ENCODE measurements at regions not wholly inside any gene's neighbourhood (a gene's known extent, or its start where the extent isn't known, plus 50 kb on each side); places are given as distances from the start of the nearest gene placed in this dataset.
"Not testable (repeated sequence)": the region's sequence is repeated elsewhere in the genome, so short reads cannot be mapped to it uniquely, and the experiment has no call there.

- no peak for DNase-seq
These were observed 324.1 kb upstream of the NPSR1 start for GRCh38 chr7:34333925-34334324.

GRCh38 chr7:34337163-34337562, 320.9 kb upstream of the NPSR1 start:
- DNase-seq, result no peak

DNA sequence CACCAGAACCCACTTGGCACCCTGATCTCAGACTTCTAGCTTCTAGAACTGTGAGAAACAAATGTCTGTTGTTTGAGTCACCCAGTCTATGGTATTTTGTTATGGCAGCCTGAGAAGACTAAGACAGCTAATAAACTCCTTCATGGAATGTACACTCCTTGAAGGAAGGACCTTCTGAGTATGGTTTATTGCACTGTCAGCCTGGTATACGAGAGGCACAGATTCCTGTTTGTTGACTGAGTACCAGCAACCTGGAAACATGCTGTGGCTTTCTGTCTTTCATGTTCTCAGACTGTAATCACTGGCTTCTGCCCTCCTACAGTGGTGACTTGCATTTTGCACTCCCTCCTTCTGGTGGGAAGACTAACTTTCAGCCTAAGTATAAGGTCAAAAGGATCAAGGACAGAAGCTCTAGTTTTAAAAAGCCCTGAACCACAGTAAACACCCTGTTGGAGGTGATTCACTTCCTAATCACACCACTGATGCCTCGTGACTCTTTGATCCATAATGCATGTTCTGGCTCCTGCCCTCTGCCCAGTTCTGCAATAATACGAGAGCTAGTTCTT, 319.0 kb upstream of the NPSR1 start:
- DNase-seq, result no peak

GRCh38 chr7:34341326-34341725, 316.7 kb upstream of the NPSR1 start:
- DNase-seq, result no peak

DNA sequence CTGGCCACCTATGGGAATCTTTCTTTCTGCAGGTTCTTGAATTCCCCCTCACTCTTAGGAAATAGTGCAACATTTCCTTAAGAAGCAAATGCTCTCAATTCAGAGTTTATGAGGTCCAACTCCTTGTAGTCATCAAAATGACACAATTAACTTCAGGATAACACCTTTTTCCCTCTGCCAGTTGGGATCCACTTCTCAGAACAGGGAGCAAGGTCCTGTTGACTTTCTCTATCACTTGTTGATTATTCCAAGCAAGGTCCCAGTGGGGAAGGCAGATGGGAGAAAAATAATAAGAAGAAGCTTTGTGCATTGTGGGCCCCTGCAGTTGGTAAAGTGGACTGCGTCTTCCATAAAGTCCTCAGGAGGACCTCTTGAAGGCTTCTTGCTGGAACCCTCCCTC, 315.6 kb upstream of the NPSR1 start:
- no peak for DNase-seq

- DNase-seq, result no peak
These were observed 314.4 kb upstream of the NPSR1 start for GRCh38 chr7:34343667-34344066.

GRCh38 chr7:34354011-34354410, 304.0 kb upstream of the NPSR1 start:
- no peak for DNase-seq

DNA sequence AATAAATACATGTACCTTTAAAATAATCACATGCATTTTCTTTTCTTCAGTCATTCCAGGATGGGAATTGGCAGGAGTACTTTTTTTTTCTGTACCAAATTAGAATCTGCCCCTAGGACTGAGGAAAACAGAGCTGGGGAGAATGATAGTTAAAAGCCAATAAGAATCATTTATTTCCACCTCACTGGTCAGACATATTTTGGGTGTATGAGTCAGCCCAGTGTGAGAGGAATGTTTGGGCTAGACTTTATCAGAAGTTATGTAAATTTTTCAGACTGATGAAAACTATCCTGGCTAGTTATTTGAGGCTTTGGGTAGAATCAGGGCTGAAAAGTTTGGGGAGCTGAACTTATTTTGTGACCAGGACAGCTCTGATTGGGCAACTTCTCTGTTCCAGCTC, 303.1 kb upstream of the NPSR1 start:
- DNase-seq, result no peak

GRCh38 chr7:34357068-34357467, 300.9 kb upstream of the NPSR1 start:
- no peak for DNase-seq

- DNase-seq, result no peak
These were observed 300.1 kb upstream of the NPSR1 start for GRCh38 chr7:34357946-34358345.

DNA sequence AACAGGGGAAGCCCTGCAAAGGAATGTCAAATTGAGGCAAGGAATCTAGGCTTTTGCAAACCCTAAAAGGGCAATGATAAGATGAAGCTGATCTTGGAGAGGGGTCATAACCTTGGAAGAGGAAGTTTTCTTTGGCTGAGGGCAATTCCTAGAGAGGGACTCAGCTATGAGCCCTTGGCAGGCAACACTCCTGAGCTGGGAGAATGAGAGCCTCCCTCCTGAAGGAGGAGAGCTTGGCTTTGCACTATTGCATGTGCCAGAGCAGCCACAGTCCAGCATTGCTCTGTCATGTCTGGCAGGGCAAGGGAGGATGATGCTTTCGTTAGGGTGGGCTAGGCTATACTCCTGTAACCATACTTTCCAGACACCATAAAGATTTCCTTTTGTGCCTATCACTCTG, 299.4 kb upstream of the NPSR1 start:
- DNase-seq, result not testable (repeated sequence)

DNA sequence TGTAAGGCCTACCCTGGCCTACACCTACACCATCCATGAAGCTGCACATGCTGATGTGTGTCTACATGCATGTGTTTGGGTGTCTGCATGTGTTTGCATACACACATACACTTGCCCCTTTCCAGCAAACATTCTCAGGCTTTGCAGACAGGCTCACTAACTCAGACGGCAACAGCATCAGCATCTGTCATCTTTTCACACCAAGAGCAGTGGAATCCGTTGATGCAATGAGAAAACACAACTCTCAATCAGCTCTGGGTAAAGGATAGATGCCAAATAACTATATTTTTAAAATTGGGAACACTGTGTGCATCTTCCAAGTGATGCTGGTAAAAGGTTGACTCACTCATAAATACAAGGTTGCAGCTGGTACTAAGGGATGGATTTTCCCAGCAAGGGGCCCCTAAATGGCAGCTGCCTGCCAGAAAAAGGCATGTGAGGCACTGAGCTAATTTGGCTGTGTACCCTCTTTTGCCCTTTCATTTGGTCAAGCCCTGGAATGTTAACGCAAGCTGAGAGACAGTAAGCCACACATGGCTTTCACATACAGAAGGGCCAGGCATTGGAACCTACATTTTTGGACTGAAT, 296.3 kb upstream of the NPSR1 start:
- no peak for DNase-seq

DNA sequence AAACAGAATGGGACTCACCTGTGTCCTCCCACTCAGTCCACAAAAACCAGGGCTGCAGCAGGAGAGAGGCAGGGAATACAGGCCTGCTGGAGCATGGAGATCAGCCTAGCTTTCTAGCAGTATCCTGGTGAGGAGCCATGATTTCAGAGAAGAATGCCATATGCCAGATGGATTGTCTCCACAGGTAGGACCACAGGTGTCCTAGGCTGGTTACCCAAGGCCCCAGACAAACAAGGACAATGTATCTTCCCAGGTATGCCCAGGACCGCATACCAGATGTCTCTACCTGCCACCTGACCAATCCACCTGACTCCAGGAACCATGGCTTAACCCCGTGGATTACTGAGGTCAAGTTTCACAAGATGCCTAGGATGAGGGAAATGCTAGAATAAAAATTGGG, 295.4 kb upstream of the NPSR1 start:
- no peak for DNase-seq

- no peak for DNase-seq
These were observed 293.9 kb upstream of the NPSR1 start for GRCh38 chr7:34364130-34364529.

GRCh38 chr7:34365011-34365410, 293.0 kb upstream of the NPSR1 start:
- DNase-seq, result no peak

DNA sequence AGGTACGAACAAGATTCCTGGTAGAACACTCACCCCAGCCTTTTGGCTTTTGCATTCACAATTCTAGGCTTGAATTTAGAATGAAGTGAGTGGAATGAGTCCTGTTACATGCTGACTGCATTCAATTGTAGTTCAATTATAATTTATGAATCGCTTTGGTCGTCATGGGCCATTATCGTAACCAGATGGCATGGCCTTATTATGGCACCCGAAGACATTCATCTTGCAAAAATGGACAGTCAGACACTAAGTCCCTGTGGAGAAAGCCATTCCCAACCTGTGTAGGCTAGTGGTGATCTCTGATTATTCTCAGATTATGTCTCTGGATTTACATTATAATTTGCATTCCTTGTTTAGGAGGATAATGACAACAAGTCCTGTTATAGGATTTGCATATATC, 292.4 kb upstream of the NPSR1 start:
- no peak for DNase-seq

DNA sequence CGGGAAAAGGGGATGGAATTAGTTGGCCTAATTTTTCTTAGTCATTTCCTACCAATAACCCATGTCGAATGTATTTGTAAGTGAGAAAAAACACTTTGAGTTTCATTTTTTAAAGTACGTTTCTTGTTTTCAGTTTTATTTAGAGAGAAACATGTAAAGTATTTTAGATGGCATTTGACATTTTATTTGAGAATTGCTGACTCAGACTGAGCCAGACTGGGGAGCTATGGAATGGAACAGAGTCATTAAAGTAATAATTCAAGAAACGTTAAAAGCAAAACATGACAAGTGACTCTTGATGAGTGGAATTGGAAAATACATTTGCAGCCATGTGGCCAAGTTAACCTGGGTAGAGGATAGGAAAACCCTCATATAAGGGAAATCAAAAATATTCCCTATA, 286.1 kb upstream of the NPSR1 start:
- no peak for DNase-seq

GRCh38 chr7:34373940-34374339, 284.1 kb upstream of the NPSR1 start:
- no peak for DNase-seq

- no peak for DNase-seq
These were observed 275.7 kb upstream of the NPSR1 start for GRCh38 chr7:34382166-34382893.

DNA sequence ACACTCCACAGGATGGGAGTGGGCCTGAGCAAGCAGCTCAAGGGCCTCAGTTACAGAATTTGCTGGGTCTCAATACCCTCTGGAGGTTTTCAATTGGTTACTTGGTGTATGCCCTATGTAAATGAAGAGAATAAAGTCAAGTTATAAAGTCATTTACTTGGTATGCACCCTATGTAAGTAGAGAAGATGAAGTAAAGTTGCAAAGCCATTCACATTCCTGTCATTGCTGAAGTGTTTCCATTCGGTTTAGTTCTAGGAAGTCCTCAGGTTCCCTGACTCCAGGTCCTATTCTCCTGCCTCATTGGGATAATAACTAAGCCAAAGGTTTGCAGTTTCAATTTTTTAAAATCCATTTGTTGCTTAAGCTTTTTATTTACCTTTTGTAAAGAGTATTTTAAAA, 272.6 kb upstream of the NPSR1 start:
- no peak for DNase-seq

DNA sequence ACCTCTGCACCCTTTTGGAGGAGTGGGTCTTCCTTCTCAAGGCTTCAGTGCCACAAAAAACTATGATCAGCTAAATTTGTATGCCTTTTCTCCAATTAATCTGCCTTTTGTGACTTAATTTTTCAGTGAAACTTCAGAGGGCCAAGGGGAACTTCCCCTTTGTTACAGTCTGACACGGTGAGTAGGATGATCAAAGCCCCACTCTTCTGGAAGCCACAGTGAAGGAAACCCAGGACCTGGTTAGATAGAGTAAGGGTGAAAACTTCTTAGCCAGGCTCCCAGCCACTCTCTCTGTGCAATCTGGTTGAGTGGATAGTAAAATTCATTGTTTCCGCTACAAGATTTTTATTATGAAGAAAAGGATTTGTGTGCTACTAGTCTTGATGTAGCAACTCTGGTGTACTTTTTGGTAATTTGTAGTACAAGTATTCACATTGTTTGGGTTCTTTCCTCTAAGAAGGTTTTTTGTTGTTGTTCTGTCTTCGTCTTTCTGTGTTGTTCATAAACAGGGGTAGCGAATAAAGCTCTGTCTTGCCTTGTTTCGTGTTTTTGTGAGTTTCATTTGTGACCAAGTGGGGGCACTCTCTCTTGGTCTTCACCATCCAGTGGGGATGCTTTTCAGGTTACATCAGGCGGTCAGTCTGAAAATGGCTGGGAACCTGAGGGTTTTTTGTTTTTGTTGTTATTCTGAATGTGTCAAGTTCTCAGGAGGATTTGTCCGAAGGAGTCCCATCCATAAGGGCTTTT, 268.5 kb upstream of the NPSR1 start:
- DNase-seq, result no peak

DNA sequence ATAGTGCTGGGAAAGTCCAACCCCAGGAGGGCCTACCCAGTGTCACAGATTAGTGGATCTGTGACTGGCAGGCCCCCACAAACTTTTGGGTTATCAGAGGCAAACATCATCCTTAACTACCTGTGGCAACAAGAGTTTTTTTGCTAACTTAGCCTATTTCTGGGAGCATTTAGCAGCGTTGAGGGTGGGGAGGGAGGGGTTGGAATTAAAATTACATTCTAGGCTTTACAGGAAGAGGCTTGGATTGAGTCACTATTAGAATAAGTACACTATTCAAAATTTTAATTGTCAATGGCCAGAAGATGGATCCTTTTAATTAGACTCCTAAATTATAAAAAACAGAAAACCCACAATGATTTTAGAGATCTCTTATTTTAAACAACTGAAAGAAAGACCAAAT, 267.9 kb upstream of the NPSR1 start:
- no peak for DNase-seq

GRCh38 chr7:34392972-34393371, 265.0 kb upstream of the NPSR1 start:
- no peak for DNase-seq

Measured in effector CD4-positive, alpha-beta T cell (primary cell).